ENCODE measurements at regions not wholly inside any gene's neighbourhood (a gene's known extent, or its start where the extent isn't known, plus 50 kb on each side); places are given as distances from the start of the nearest gene placed in this dataset.

- DNase-seq (ENCODE audit: low spot score) (no peak), FAIRE-seq (no peak)
Measured at GRCh38 chr3:159830523-159831154, 158.0 kb upstream of the IL12A start.

- DNase-seq (ENCODE audit: low spot score) (no peak), FAIRE-seq (no peak)
Measured at GRCh38 chr3:159831466-159831865, 157.2 kb upstream of the IL12A start.

- DNase-seq (ENCODE audit: low spot score) (no peak), FAIRE-seq (no peak)
Measured at GRCh38 chr3:159832024-159832423, 156.6 kb upstream of the IL12A start.

- DNase-seq (ENCODE audit: low spot score) (no peak), FAIRE-seq (no peak)
Measured at GRCh38 chr3:159835126-159835525, 153.5 kb upstream of the IL12A start.

GRCh38 chr3:159837725-159838124 lies 150.9 kb upstream of the IL12A start:
- DNase-seq (ENCODE audit: low spot score), result no peak
- FAIRE-seq, result no peak

GRCh38 chr3:159838938-159839337 lies 149.7 kb upstream of the IL12A start:
- FAIRE-seq (no peak), DNase-seq (ENCODE audit: low spot score) (no peak)

- no peak for FAIRE-seq
- no peak for DNase-seq (ENCODE audit: low spot score)
Measured at GRCh38 chr3:159839561-159840379, 148.9 kb upstream of the IL12A start, which contains the start of gene SCHIP1. Gene SCHIP1, plus strand, starts transcription at chr3:159839861.

GRCh38 chr3:159840703-159841299 lies 147.8 kb upstream of the IL12A start:
- FAIRE-seq, result no peak
- DNase-seq (ENCODE audit: low spot score), result no peak

GRCh38 chr3:159841766-159842165 lies 146.9 kb upstream of the IL12A start:
- DNase-seq (ENCODE audit: low spot score), result no peak
- FAIRE-seq, result no peak

- DNase-seq (ENCODE audit: low spot score), result no peak
- FAIRE-seq, result no peak
Measured at GRCh38 chr3:159843840-159844730, 144.6 kb upstream of the IL12A start.

- DNase-seq (ENCODE audit: low spot score) (no peak), FAIRE-seq (no peak)
Measured at GRCh38 chr3:159844801-159845261, 143.8 kb upstream of the IL12A start.

- no peak for FAIRE-seq
- DNase-seq (ENCODE audit: low spot score), result no peak
Measured at GRCh38 chr3:159845737-159846136, 142.9 kb upstream of the IL12A start.

GRCh38 chr3:159846255-159846654 lies 142.4 kb upstream of the IL12A start:
- FAIRE-seq (no peak), DNase-seq (ENCODE audit: low spot score) (no peak)

- no peak for FAIRE-seq
- DNase-seq (ENCODE audit: low spot score), result no peak
Measured at GRCh38 chr3:159848348-159849118, 140.1 kb upstream of the IL12A start.

- FAIRE-seq, result no peak
- no peak for DNase-seq (ENCODE audit: low spot score)
Measured at GRCh38 chr3:159850481-159850880, 138.2 kb upstream of the IL12A start.

- no peak for FAIRE-seq
Measured at GRCh38 chr3:159852266-159852665, 136.4 kb upstream of the IL12A start.

GRCh38 chr3:159852821-159853505 lies 135.7 kb upstream of the IL12A start:
- FAIRE-seq (no peak), DNase-seq (ENCODE audit: low spot score) (peak; percentile 50)

More at GRCh38 chr3:159852266-159852665, 136.4 kb upstream of the IL12A start:
- no peak for DNase-seq (ENCODE audit: low spot score)

GRCh38 chr3:159853506-159853864 lies 135.2 kb upstream of the IL12A start:
- DNase-seq (ENCODE audit: low spot score) (no peak), FAIRE-seq (no peak)

GRCh38 chr3:159854500-159855124 lies 134.0 kb upstream of the IL12A start:
- DNase-seq (ENCODE audit: low spot score) (peak; percentile 50), FAIRE-seq (no peak)
